ENCODE measurements at regions not wholly inside any gene's neighbourhood (a gene's known extent, or its start where the extent isn't known, plus 50 kb on each side); places are given as distances from the start of the nearest gene placed in this dataset.

GRCh38 chr3:111392894-111393398, 149.1 kb upstream of the CD96 start:
- Histone ChIP-seq H4K91ac (replicated peaks; ENCODE audit: insufficient read length, low read length) (no peak overlapping the region), H3K23ac (ENCODE audit: insufficient read length) (no peak overlapping the region), H3K27ac (ENCODE audit: low read depth, low read length) (no peak overlapping the region), H3K79me2 (ENCODE audit: control insufficient read depth in 1 of 2, insufficient read depth in 2 of 2, low read length in 2 of 2) (no peaks in the 10 kb centered on the region), H3K4me3 (ENCODE audit: extremely low read depth in 1 of 4, insufficient read depth in 2 of 4, low read depth in 3 of 4, low read length in 4 of 4) (no peak overlapping the region), H4K20me1 (replicated peaks in 1 of 2; ENCODE audit: control insufficient read depth in 1 of 2, insufficient read depth in 2 of 2, low read length in 2 of 2) (no peaks in the 10 kb centered on the region), H4K5ac (ENCODE audit: insufficient read length, low read depth, low read length) (no peak overlapping the region), H3K9ac (replicated peaks in 1 of 4; ENCODE audit: extremely low read depth in 1 of 4, low read depth in 3 of 4, low read length in 3 of 4) (no peak overlapping the region), H3K4ac (replicated peaks; ENCODE audit: insufficient read length, low read depth, low read length) (no peak overlapping the region), H3K36me3 (ENCODE audit: control insufficient read depth in 2 of 4, insufficient read depth in 4 of 4, low read length in 3 of 4) (no peaks in the 10 kb centered on the region), H2BK5ac (ENCODE audit: low read depth, low read length) (no peak overlapping the region), H3K23me2 (ENCODE audit: low read depth, low read length) (no peaks in the 10 kb centered on the region), H3K14ac (ENCODE audit: insufficient read length) (no peak overlapping the region), H3K56ac (replicated peaks; ENCODE audit: insufficient read length, low read depth, low read length) (no peak overlapping the region), H2BK12ac (ENCODE audit: low read depth, low read length) (no peak overlapping the region), H3K27me3 (replicated peaks in 1 of 4; ENCODE audit: control insufficient read depth in 3 of 4, extremely low read depth in 1 of 4, insufficient read depth in 3 of 4, low read length in 3 of 4) (no peaks in the 10 kb centered on the region), H3K79me1 (ENCODE audit: low read depth, low read length) (no peaks in the 10 kb centered on the region), H3K9me3 (ENCODE audit: insufficient read depth in 2 of 2, low read depth in 1 of 2, low read length in 1 of 2) (peaks cover 0 to 7% of the 10 kb centered on the region in 2 experiments; a peak in 2 of 4 replicates), H2BK20ac (ENCODE audit: low read length) (no peak overlapping the region), H3K18ac (ENCODE audit: extremely low read depth, low read length) (no peak overlapping the region), H4K8ac (ENCODE audit: extremely low read depth, insufficient read depth, low read length) (no peak overlapping the region), H2AFZ (ENCODE audit: low read length) (no peak overlapping the region), H2AK5ac (ENCODE audit: low read depth, low read length) (no peak overlapping the region), H3K4me2 (ENCODE audit: insufficient read depth in 1 of 2, low read depth in 2 of 2, low read length in 2 of 2) (no peak overlapping the region), H2BK120ac (replicated peaks; ENCODE audit: low read depth, low read length) (no peak overlapping the region), H3K4me1 (replicated peaks in 1 of 4; ENCODE audit: control insufficient read depth in 3 of 4, insufficient read depth in 4 of 4, low read length in 3 of 4) (no peaks in the 10 kb centered on the region), H2BK15ac (ENCODE audit: low read length) (no peak overlapping the region)
- DNase-seq (ENCODE audit: low read depth in 1 of 2, low spot score in 2 of 2) = no peak
- no peak for FAIRE-seq
- WGBS, 2 experiments (ENCODE audit: extremely low coverage in 1 of 2, insufficient coverage in 1 of 2, insufficient read length in 1 of 2, insufficient replicate concordance in 2 of 2, low coverage in 1 of 2, low lambda C conversion rate in 2 of 2, missing lambda C conversion rate in 1 of 2) = 91% methylated on average over 2 of the region's 2 CpGs; no CpG with 5 or more reads in 1 of the 2 experiments
- ChIA-PET CTCF (ENCODE audit: partially characterized antibody) (no interaction called here), POLR2A (ENCODE audit: partially characterized antibody) (no interaction called here)
- TF ChIP-seq RBBP5 (IDR thresholded peaks at IDR 0.05; ENCODE audit: borderline replicate concordance, low read depth, low read length) (no peak), BCL11A (IDR thresholded peaks at IDR 0.05; ENCODE audit: low read depth in 2 of 2, low read length in 2 of 2) (no peak), CEBPB (IDR thresholded peaks at IDR 0.05; ENCODE audit: low read depth, low read length) (no peak), POU5F1 (IDR thresholded peaks at IDR 0.05; ENCODE audit: low read depth, low read length) (no peak), SUZ12 (IDR thresholded peaks at IDR 0.05; ENCODE audit: low read length) (no peak)

All from H1 (cell line).